Tibial artery (tissue), 4 donors: ENCODE measurements at regions not wholly inside any gene's neighbourhood (a gene's known extent, or its start where the extent isn't known, plus 50 kb on each side); places are given as distances from the start of the nearest gene placed in this dataset.

ENCODE experiments used
- DNase-seq, 2 donors: peaks; one replicate each; pipeline ENCODE4 v3.0.0-alpha.2; 2019
- H3K27ac ChIP-seq, 2 donors: fragments of 200-600 bp; sonication (generic) in 1 of 2; 1 replicate in 1 of 2; 2 replicates in 1 of 2; pipeline ENCODE4 v1.5.1; 2018 to 2019; ENCODE audit warnings: mild to moderate bottlenecking in 1 of 2
- H3K27me3 ChIP-seq, 2 donors: fragments of 200-600 bp; sonication (generic) in 1 of 2; one replicate each; pipeline versions ENCODE4 v1.5.1 to v1.6.0; 2016 to 2019
- H3K36me3 ChIP-seq, 3 donors: fragments of 200-600 bp; sonication (generic) in 2 of 3; one replicate each; pipeline ENCODE4 v1.5.1; 2016 to 2019; ENCODE audit warnings: mild to moderate bottlenecking in 2 of 3
- H3K4me1 ChIP-seq, 4 donors: fragments of 200-600 bp; sonication (generic) in 2 of 4; 1 replicate in 3 of 4; 2 replicates in 1 of 4; pipeline ENCODE4 v1.5.1; 2016 to 2019
- H3K4me3 ChIP-seq, 2 donors: fragments of 200-600 bp; sonication (generic) in 1 of 2; 1 replicate in 1 of 2; 2 replicates in 1 of 2; pipeline ENCODE4 v1.5.1; 2018 to 2019; ENCODE audit warnings: mild to moderate bottlenecking in 2 of 2
- H3K9me3 ChIP-seq, 3 donors: fragments of 200-600 bp; sonication (generic) in 1 of 3; one replicate each; pipeline ENCODE4 v1.5.1; 2016 to 2019
- intact Hi-C: fragments of 100-400 bp; cut with DNase I; formaldehyde crosslinking; loops from one replicate; pipeline ENCODE4 v1.15.0; 2023; ENCODE audit warnings: low total_unique reads
- TF ChIP-seq, protein P1 (sequence below), 2 experiments: fragments of 200-600 bp in 1 of 2; fragments of 450-650 bp in 1 of 2; IDR thresholded peaks; one replicate each; pipeline ENCODE4 v1.5.1; 2017 to 2019; ENCODE audit warnings: antibody characterized with exemption in 2 of 2, mild to moderate bottlenecking in 1 of 2, moderate library complexity in 1 of 2

DNA sequence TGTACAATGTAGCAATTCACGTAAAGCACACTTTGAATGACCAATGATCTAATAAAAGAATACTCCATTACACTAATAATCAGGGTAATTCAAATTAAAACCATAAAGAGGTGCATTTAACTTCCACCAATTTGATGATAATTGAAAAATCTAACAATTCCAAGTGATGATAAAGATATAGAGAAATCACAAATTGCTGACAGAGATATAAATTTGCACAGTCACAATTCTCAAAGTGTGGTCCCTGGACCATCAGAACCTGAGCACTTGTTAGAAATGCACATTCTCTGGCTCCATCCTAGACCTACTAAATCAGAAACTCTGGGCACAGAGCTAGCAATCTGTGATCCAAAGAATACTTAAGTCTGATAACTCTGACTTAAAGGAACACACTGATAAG lies 165.8 kb upstream of the DCC start:
- no peaks in the 10 kb centered on the region for H3K36me3 ChIP-seq
- no peaks in the 10 kb centered on the region for H3K4me1 ChIP-seq
- no peak overlapping the region for H3K27ac ChIP-seq
- intact Hi-C loops, result no loop called here
- TF ChIP-seq, protein P1, sequence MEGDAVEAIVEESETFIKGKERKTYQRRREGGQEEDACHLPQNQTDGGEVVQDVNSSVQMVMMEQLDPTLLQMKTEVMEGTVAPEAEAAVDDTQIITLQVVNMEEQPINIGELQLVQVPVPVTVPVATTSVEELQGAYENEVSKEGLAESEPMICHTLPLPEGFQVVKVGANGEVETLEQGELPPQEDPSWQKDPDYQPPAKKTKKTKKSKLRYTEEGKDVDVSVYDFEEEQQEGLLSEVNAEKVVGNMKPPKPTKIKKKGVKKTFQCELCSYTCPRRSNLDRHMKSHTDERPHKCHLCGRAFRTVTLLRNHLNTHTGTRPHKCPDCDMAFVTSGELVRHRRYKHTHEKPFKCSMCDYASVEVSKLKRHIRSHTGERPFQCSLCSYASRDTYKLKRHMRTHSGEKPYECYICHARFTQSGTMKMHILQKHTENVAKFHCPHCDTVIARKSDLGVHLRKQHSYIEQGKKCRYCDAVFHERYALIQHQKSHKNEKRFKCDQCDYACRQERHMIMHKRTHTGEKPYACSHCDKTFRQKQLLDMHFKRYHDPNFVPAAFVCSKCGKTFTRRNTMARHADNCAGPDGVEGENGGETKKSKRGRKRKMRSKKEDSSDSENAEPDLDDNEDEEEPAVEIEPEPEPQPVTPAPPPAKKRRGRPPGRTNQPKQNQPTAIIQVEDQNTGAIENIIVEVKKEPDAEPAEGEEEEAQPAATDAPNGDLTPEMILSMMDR (IDR thresholded peaks at IDR 0.05), result no peak
- no peaks in the 10 kb centered on the region for H3K27me3 ChIP-seq
- DNase-seq, result no peak
- no peak overlapping the region for H3K4me3 ChIP-seq
- no peaks in the 10 kb centered on the region for H3K9me3 ChIP-seq

DNA sequence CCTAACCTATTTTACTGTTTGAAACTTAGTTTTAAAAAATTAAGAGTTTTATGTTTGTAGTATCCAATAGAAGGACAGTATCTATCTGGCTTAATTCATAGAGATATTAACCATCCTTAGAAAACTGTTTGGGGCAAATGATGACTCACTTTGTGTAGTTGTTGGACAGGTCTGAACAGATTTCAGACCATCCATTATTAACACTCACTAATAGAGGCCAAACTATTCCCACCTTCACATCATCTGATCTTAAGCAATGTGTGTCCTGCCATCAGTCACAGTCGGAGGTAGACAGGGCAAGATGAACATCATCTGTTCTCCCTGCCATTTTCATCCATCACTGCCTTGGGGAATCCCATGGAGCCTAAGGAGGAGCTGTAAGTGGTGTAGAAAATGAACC lies 164.6 kb upstream of the DCC start:
- intact Hi-C loops, result no loop called here
- Histone ChIP-seq H3K9me3 (no peaks in the 10 kb centered on the region), H3K36me3 (no peaks in the 10 kb centered on the region), H3K4me3 (no peak overlapping the region), H3K27ac (no peak overlapping the region), H3K4me1 (no peaks in the 10 kb centered on the region), H3K27me3 (no peaks in the 10 kb centered on the region)
- DNase-seq, result no peak
- TF ChIP-seq, protein P1 (IDR thresholded peaks at IDR 0.05), result no peak

DNA sequence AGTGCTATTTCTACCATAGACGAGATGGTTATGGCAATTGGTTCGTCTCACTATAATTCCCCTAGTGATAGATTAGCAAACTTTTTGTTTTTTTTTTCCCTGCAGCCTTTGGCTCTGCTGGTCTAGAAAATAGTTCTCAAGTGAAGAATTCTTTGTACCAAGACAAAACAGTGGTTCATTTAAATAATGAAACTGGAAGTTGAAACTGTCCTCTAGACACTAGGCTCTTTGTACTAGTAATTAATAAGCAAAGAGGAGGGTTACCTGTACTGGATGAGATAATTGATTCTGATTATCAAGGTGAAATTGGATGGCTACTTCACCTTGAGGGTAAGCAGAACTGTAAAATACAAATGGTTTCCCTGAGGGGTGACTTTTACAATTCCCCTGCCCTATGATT lies 156.9 kb upstream of the DCC start:
- Histone ChIP-seq H3K4me3 (no peak overlapping the region), H3K27me3 (no peaks in the 10 kb centered on the region), H3K4me1 (no peaks in the 10 kb centered on the region), H3K27ac (no peak overlapping the region), H3K36me3 (no peaks in the 10 kb centered on the region), H3K9me3 (no peaks in the 10 kb centered on the region)
- intact Hi-C loops, result no loop called here
- DNase-seq, result no peak
- TF ChIP-seq, protein P1 (IDR thresholded peaks at IDR 0.05), result no peak

DNA sequence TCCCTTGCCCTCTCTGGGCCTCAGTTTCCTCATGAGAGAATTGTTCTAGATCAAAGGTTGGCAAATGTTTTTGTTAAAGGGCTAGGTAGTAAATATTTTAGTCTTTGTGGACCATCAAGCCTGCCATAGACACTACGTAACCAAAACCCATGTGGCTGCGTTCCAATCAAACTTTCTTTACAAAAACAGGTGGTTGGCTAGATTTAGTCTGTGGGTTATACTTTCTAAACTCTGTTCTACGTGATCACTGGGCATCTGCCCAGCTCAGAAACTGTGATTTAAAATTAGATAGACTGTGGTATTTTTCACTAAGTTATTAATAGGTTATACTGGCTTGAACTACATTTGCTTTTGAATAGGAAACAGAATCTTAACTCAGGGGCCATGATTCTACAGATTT lies 149.8 kb upstream of the DCC start:
- DNase-seq, result no peak
- Histone ChIP-seq H3K27me3 (no peaks in the 10 kb centered on the region), H3K9me3 (no peaks in the 10 kb centered on the region), H3K4me1 (no peaks in the 10 kb centered on the region), H3K36me3 (no peaks in the 10 kb centered on the region), H3K27ac (no peak overlapping the region), H3K4me3 (no peak overlapping the region)
- intact Hi-C loops, result no loop called here
- TF ChIP-seq, protein P1 (IDR thresholded peaks at IDR 0.05), result no peak

DNA sequence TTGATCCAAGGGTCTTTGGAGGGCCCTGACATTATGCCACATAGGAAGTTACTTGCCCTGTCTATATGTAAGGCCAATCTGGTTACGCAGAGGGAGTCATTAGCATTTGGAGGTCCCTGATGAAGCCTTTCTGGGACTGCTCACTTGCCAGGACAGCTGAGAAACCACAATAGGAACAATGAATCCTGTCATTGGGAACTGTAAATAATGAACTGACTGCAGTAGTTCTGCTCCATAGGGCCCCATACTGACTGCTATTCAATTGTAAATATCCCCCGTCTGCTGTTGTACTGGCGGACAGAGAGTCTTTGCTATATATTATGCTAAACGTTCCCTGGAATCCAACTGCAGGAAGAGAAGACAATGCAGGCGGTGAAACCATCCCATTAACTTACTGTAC lies 149.4 kb upstream of the DCC start:
- Histone ChIP-seq H3K9me3 (no peaks in the 10 kb centered on the region), H3K27me3 (no peaks in the 10 kb centered on the region), H3K4me3 (no peak overlapping the region), H3K4me1 (no peaks in the 10 kb centered on the region), H3K27ac (no peak overlapping the region), H3K36me3 (no peaks in the 10 kb centered on the region)
- no peak for DNase-seq
- TF ChIP-seq, protein P1 (IDR thresholded peaks at IDR 0.05), result no peak
- intact Hi-C loops, result no loop called here

DNA sequence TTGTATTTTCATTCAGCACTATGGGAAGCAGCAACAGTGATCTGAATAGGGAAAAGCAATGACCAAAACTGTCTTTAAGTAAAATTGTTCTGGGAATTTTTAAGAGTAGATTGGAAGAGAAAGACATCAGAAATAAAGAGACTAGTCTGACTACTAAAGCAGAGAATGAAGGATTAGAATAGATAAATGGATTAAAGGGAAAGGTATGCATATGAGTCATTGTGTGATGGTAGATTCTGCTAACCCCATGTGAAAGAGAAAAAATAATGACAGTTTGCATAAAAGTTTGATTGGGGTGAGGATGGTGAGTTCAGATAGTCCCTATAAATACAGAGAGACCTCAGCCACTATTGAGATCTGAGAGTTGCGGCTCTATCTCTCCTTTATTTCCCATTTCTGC lies 139.6 kb upstream of the DCC start:
- TF ChIP-seq, protein P1 (IDR thresholded peaks at IDR 0.05), result no peak
- Histone ChIP-seq H3K9me3 (no peaks in the 10 kb centered on the region), H3K4me3 (no peak overlapping the region), H3K36me3 (no peaks in the 10 kb centered on the region), H3K4me1 (no peaks in the 10 kb centered on the region), H3K27ac (no peak overlapping the region), H3K27me3 (no peaks in the 10 kb centered on the region)
- intact Hi-C loops, result no loop called here
- no peak for DNase-seq
